ENCODE measurements at regions not wholly inside any gene's neighbourhood (a gene's known extent, or its start where the extent isn't known, plus 50 kb on each side); places are given as distances from the start of the nearest gene placed in this dataset.

DNA sequence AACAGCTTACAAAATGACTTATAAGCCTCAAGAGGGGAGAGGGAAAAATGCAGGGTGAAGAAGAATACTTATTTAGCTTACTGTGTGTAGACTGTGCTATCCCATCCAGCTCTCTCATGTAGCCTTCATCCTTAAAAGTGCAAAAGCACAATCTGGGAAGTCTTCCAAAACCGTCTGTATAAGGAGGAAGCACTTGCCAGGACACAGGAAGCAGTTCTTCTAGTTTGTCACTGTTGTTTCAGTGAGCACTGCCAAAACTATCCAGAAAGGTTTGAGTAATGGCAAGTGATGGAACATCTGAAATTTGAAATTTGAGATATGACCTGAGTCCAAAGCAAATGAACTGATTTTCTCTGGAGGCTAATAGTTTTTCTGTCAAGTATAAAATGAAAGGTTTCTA, 140.8 kb upstream of the ISL1 start:
- TF ChIP-seq EP300 (IDR thresholded peaks at IDR 0.05) (no peak), CTCF (IDR thresholded peaks at IDR 0.05) (no peak), POLR2AphosphoS5 (IDR thresholded peaks at IDR 0.05) (no peak), POLR2A (IDR thresholded peaks at IDR 0.05) (no peak)

Data from upper lobe of left lung (tissue), 4 donors.